K562 (cell line): ENCODE measurements at regions not wholly inside any gene's neighbourhood (a gene's known extent, or its start where the extent isn't known, plus 50 kb on each side); places are given as distances from the start of the nearest gene placed in this dataset.

Source experiments
- ATAC-seq: fragments of 200-7000 bp; cut with Tn5 transposase; 3 replicates; pipeline ENCODE4 v1.9.1; 2020; ENCODE audit warnings: moderate library complexity
- BruUV-seq: library from RNA; stranded (reverse); fragments of 400-500 nt; replicated peaks from 2 replicates; lab custom pipeline; 2021; lab: Mats Ljungman, UMichigan
- CTCF ChIA-PET: fragments of 300-600 bp; formaldehyde crosslinking; extraction: SDS; loops from one replicate; lab custom pipeline; 2021; ENCODE audit warnings: low intra/inter-chr PET ratio; lab: Yijun Ruan, JAX
- POLR2A ChIA-PET: fragments of 300-600, 350-650 bp; sonication (Branson Sonifier 250); formaldehyde crosslinking; extraction: SDS; loops from one replicate; lab custom pipeline; 2021; ENCODE audit warnings: antibody characterized with exemption, inconsistent platforms; lab: Yijun Ruan, JAX
- DNase-seq, 4 experiments: peaks; one replicate each; pipeline versions ENCODE4 v3.0.0 to v3.0.0-alpha.2; 2011 to 2018; ENCODE audit warnings: low spot score in 3 of 4, mixed read lengths in 3 of 4; ENCODE audit errors: extremely low read depth in 1 of 4
- FAIRE-seq: peaks from 2 replicates; lab custom pipeline; 2011; peaks lifted over from hg19 to GRCh38; lab: Jason Lieb, UNC
- H2AFZ ChIP-seq: 2 replicates; pipeline ENCODE4 v1.6.0; 2011; ENCODE audit warnings: low read depth, low read length, control low read depth, inconsistent platforms
- H3K27ac ChIP-seq: fragments of 200-600 bp; 3 replicates; pipeline ENCODE4 v1.8.0; 2011; ENCODE audit warnings: low read depth, mild to moderate bottlenecking, control low read depth, inconsistent platforms, low read length, moderate library complexity, mixed read lengths; ENCODE audit errors: extremely low read depth
- H3K27me3 ChIP-seq, 2 experiments: fragments of 300-600 bp in 1 of 2; 2 replicates in 1 of 2; 3 replicates in 1 of 2; pipeline versions ENCODE4 v1.6.0 to v1.8.0; 2011; ENCODE audit warnings: inconsistent platforms in 2 of 2, low read length in 2 of 2, mild to moderate bottlenecking in 1 of 2, mixed read lengths in 1 of 2, moderate library complexity in 1 of 2; ENCODE audit not compliant: control insufficient read depth in 2 of 2, insufficient read depth in 2 of 2
- H3K36me3 ChIP-seq: fragments of 300-600 bp; 3 replicates; pipeline ENCODE4 v1.8.0; 2011; ENCODE audit warnings: mild to moderate bottlenecking, low read length, inconsistent platforms; ENCODE audit not compliant: control insufficient read depth, insufficient read depth
- H3K4me1 ChIP-seq, 2 experiments: fragments of 200-600 bp in 1 of 2; replicated peaks in 1 of 2; 2 replicates in 1 of 2; 3 replicates in 1 of 2; pipeline versions ENCODE4 v1.5.1 to v1.8.0; 2011; ENCODE audit warnings: inconsistent platforms in 2 of 2, low read length in 2 of 2, mild to moderate bottlenecking in 1 of 2, mixed read lengths in 1 of 2, moderate library complexity in 1 of 2; ENCODE audit not compliant: control insufficient read depth in 2 of 2, insufficient read depth in 2 of 2
- H3K4me2 ChIP-seq: 2 replicates; pipeline ENCODE4 v1.6.1; 2011; ENCODE audit warnings: low read length, control low read depth, inconsistent platforms, mixed read lengths; ENCODE audit not compliant: insufficient read depth
- H3K4me3 ChIP-seq: fragments of 200-600 bp; sonication (generic), shearing (Covaris generic); 2 replicates; pipeline ENCODE4 v1.5.1; 2016; ENCODE audit warnings: control low read depth, inconsistent platforms
- H3K79me2 ChIP-seq: fragments of 200-600 bp; 3 replicates; pipeline ENCODE4 v1.8.0; 2011; ENCODE audit warnings: low read length, inconsistent platforms; ENCODE audit not compliant: control insufficient read depth, insufficient read depth
- H3K9ac ChIP-seq, 2 experiments: 2 replicates each; pipeline versions ENCODE4 v1.6.0 to v1.6.1; 2011; ENCODE audit warnings: low read depth in 2 of 2, low read length in 2 of 2, control low read depth in 1 of 2, inconsistent platforms in 1 of 2, mild to moderate bottlenecking in 1 of 2, mixed read lengths in 1 of 2; ENCODE audit not compliant: insufficient read depth in 1 of 2
- H3K9me1 ChIP-seq: one replicate; pipeline ENCODE4 v1.6.0; 2011; ENCODE audit warnings: inconsistent platforms, mild to moderate bottlenecking, low read length, moderate library complexity; ENCODE audit not compliant: control insufficient read depth, insufficient read depth
- H3K9me3 ChIP-seq: replicated peaks from 2 replicates; pipeline ENCODE4 v1.5.1; 2011; ENCODE audit warnings: low read depth, low read length, inconsistent platforms; ENCODE audit not compliant: control insufficient read depth, insufficient read depth
- H4K20me1 ChIP-seq: replicated peaks from 2 replicates; pipeline ENCODE4 v1.6.1; 2011; ENCODE audit warnings: low read length, inconsistent platforms, mixed read lengths; ENCODE audit not compliant: control insufficient read depth, insufficient read depth
- BCL6 ChIP-seq: fragments of 250-450 bp; sonication (Bioruptor Pico); IDR thresholded peaks from 2 replicates; pipeline ENCODE4 v1.4.0; 2020
- MAFK ChIP-seq: IDR thresholded peaks from 2 replicates; pipeline ENCODE4 v1.6.1; 2011; ENCODE audit warnings: low read length, improper control_type of control experiment
- MXD1 ChIP-seq: fragments of 250-450 bp; sonication (Bioruptor Pico); IDR thresholded peaks from 2 replicates; pipeline ENCODE4 v1.8.0; 2021; ENCODE audit warnings: borderline replicate concordance, mild to moderate bottlenecking, moderate library complexity; ENCODE audit not compliant: poor library complexity, severe bottlenecking
- ZNF639 ChIP-seq, 2 experiments: fragments of 200-800 bp in 1 of 2; sonication (Bioruptor generic) in 1 of 2; sonication (generic) in 1 of 2; formaldehyde crosslinking in 1 of 2; IDR thresholded peaks in 1 of 2; conservative IDR thresholded peaks in 1 of 2; 2 replicates each; pipeline versions ENCODE4 v1.5.0 to v1.6.1; 2016 to 2020; ENCODE audit warnings: missing compliant biosample characterization in 1 of 2, missing genetic modification characterization in 1 of 2, missing genetic modification reagents in 1 of 2
- WGBS: fragments of 100-300 bp; shearing (Covaris generic); methylation state at CpG from one replicate; pipeline ENCODE4 v1.1.6; 2016; ENCODE audit warnings: low coverage, mixed read lengths; ENCODE audit not compliant: insufficient coverage; ENCODE audit errors: missing lambda C conversion rate; 5-methylcytosine and 5-hydroxymethylcytosine counted together
- in situ Hi-C: fragments of 300-500 bp; cut with MboI; formaldehyde crosslinking; loops from 4 replicates; pipeline ENCODE4 v1.15.0; 2018; ENCODE audit warnings: inconsistent platforms, mixed read lengths
- intact Hi-C: fragments of 100-400 bp; cut with micrococcal nuclease; formaldehyde crosslinking; loops from 2 replicates; pipeline ENCODE4 v1.14.2; 2022
- TF ChIP-seq, protein P1 (sequence below): fragments of 450-650 bp; IDR thresholded peaks from 2 replicates; pipeline ENCODE4 v1.6.1; 2018; ENCODE audit warnings: mild to moderate bottlenecking, low read depth; ENCODE audit not compliant: partially characterized antibody

GRCh38 chr2:150653351-150653750 lies 165.9 kb upstream of the RND3 start:
- POLR2A ChIA-PET, result no interaction called here
- Histone ChIP-seq H3K9me1 (no peaks in the 10 kb centered on the region), H3K4me1 (no peaks in the 10 kb centered on the region), H3K27ac (no peak overlapping the region), H4K20me1 (no peaks in the 10 kb centered on the region), H2AFZ (no peak overlapping the region), H3K79me2 (no peaks in the 10 kb centered on the region), H3K9me3 (no peaks in the 10 kb centered on the region; the same call in 1 of the 2 replicates), H3K4me2 (no peak overlapping the region)
- in situ Hi-C loops, result no loop called here
- intact Hi-C loops, result no loop called here
- ATAC-seq (no peak), FAIRE-seq (no peak)
- CTCF ChIA-PET, result no interaction called here
- BruUV-seq, result no TSS peak
- TF ChIP-seq ZNF639 (CRISPR knock-in tag; conservative IDR thresholded peaks at IDR 0.05 in 1 of 2, IDR thresholded peaks at IDR 0.05 in 1 of 2) (no peak), BCL6 (CRISPR knock-in tag) (no peak), MAFK (no peak)
- TF ChIP-seq, all 486 proteins: peak for 0
- Histone ChIP-seq H3K36me3 (no peaks in the 10 kb centered on the region), H3K27me3 (no peaks in the 10 kb centered on the region), H3K4me3 (no peak overlapping the region), H3K9ac (no peak overlapping the region)
- no peak for DNase-seq
- WGBS, result 4% methylated on average over 1 of the region's 1 CpG

- H3K9me1 ChIP-seq, result no peaks in the 10 kb centered on the region
- H3K9me3 ChIP-seq, result peaks cover 1% of the 10 kb centered on the region; the same call in 1 of the 2 replicates
- TF ChIP-seq, protein P1, sequence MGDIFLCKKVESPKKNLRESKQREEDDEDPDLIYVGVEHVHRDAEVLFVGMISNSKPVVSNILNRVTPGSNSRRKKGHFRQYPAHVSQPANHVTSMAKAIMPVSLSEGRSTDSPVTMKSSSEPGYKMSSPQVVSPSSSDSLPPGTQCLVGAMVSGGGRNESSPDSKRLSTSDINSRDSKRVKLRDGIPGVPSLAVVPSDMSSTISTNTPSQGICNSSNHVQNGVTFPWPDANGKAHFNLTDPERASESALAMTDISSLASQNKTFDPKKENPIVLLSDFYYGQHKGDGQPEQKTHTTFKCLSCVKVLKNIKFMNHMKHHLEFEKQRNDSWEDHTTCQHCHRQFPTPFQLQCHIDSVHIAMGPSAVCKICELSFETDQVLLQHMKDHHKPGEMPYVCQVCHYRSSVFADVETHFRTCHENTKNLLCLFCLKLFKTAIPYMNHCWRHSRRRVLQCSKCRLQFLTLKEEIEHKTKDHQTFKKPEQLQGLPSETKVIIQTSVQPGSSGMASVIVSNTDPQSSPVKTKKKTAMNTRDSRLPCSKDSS, result no peak
- TF ChIP-seq MXD1 (CRISPR knock-in tag), result no peak
- 2% methylated on average over 5 of the region's 5 CpGs for WGBS
- no peaks in the 10 kb centered on the region for H3K27me3 ChIP-seq
- no TSS peak for BruUV-seq
- no peak overlapping the region for H3K4me3 ChIP-seq
- no peak overlapping the region for H2AFZ ChIP-seq
- in situ Hi-C loops, result no loop called here
- H4K20me1 ChIP-seq, result no peaks in the 10 kb centered on the region
- no peaks in the 10 kb centered on the region for H3K4me1 ChIP-seq
- CTCF ChIA-PET, result no interaction called here
- POLR2A ChIA-PET, result no interaction called here
- no peak overlapping the region for H3K27ac ChIP-seq
- no peaks in the 10 kb centered on the region for H3K79me2 ChIP-seq
- no peak overlapping the region for H3K4me2 ChIP-seq
- intact Hi-C loops, result no loop called here
- no peak overlapping the region for H3K9ac ChIP-seq
- FAIRE-seq, result no peak
- no peaks in the 10 kb centered on the region for H3K36me3 ChIP-seq
- no peak for DNase-seq
- no peak for ATAC-seq
Measured at GRCh38 chr2:150647943-150648342, 160.5 kb upstream of the RND3 start.
